Lower leg skin (tissue), 3 donors: ENCODE measurements at regions not wholly inside any gene's neighbourhood (a gene's known extent, or its start where the extent isn't known, plus 50 kb on each side); places are given as distances from the start of the nearest gene placed in this dataset.

ENCODE experiments used
- CTCF ChIP-seq, 3 donors: fragments of 450-650 bp; IDR thresholded peaks; one replicate each; pipeline ENCODE4 v1.5.1; 2016; ENCODE audit warnings: antibody characterized with exemption in 3 of 3, mild to moderate bottlenecking in 3 of 3, moderate library complexity in 2 of 3
- POLR2A ChIP-seq, 2 donors: fragments of 450-650 bp; IDR thresholded peaks; one replicate each; pipeline ENCODE4 v1.6.1; 2016 to 2017; ENCODE audit warnings: antibody characterized with exemption in 2 of 2, mild to moderate bottlenecking in 1 of 2, moderate library complexity in 1 of 2

- TF ChIP-seq CTCF (IDR thresholded peaks at IDR 0.05) (no peak), POLR2A (IDR thresholded peaks at IDR 0.05) (no peak)
These were observed 51.3 kb upstream of the KLF6 start for GRCh38 chr10:3836222-3836820.
